ENCODE measurements at regions not wholly inside any gene's neighbourhood (a gene's known extent, or its start where the extent isn't known, plus 50 kb on each side); places are given as distances from the start of the nearest gene placed in this dataset.
A peak's percentile ranks its signal among the peaks of the same experiment; 100 is the strongest.

- no peak overlapping the region for H3K4me3 ChIP-seq (replicated peaks in 1 of 3; ENCODE audit: low read depth in 2 of 3, low read length in 3 of 3)
- H2AFZ ChIP-seq (ENCODE audit: insufficient read depth, low read depth, low read length, poor library complexity, severe bottlenecking) = no peak overlapping the region
- H3K36me3 Mint-ChIP-seq = no peaks in the 10 kb centered on the region
- no peaks in the 10 kb centered on the region for H4K20me1 ChIP-seq (ENCODE audit: insufficient read depth, low read length)
- 93% methylated on average over 11 of the region's 12 CpGs for WGBS (ENCODE audit: insufficient coverage)
- peak overlapping the region in 2 of 7 donors; percentile 25 to 44 for H3K27ac Mint-ChIP-seq
- H3K27me3 Mint-ChIP-seq (ENCODE audit: low read depth in 3 of 3) = peaks cover 2 to 9% (median 3%) of the 10 kb centered on the region in 3 donors
- no peak overlapping the region for H3K4me3 Mint-ChIP-seq
- H3K27me3 ChIP-seq (ENCODE audit: control insufficient read depth in 2 of 2, insufficient read depth in 2 of 2, low read length in 2 of 2) = no peaks in the 10 kb centered on the region
- no peak overlapping the region for H3K4me2 ChIP-seq (replicated peaks; ENCODE audit: extremely low read depth, low read length, poor library complexity, severe bottlenecking)
- no peak overlapping the region for H3K27ac ChIP-seq (ENCODE audit: low read depth in 1 of 2, low read length in 2 of 2)
- no peaks in the 10 kb centered on the region for H3K9me3 Mint-ChIP-seq
- intact Hi-C loops (cut with micrococcal nuclease) = no loop called here
- no peaks in the 10 kb centered on the region for H3K4me1 ChIP-seq (ENCODE audit: control insufficient read depth in 1 of 2, insufficient read depth in 2 of 2, low read length in 2 of 2)
- H3K4me1 Mint-ChIP-seq = no peaks in the 10 kb centered on the region
- no peaks in the 10 kb centered on the region for H3K79me2 ChIP-seq (ENCODE audit: insufficient read depth, low read length)
- TF ChIP-seq CTCF (IDR thresholded peaks at IDR 0.05) = no peak
- no peak for DNase-seq
- H3K9me3 ChIP-seq (replicated peaks in 1 of 2; ENCODE audit: control insufficient read depth in 1 of 2, insufficient read depth in 1 of 2, low read length in 2 of 2) = no peaks in the 10 kb centered on the region
- H3K36me3 ChIP-seq (replicated peaks in 1 of 2; ENCODE audit: control insufficient read depth in 1 of 2, insufficient read depth in 2 of 2, low read length in 2 of 2) = no peaks in the 10 kb centered on the region
- H3K9ac ChIP-seq (ENCODE audit: insufficient read depth, low read length, poor library complexity, severe bottlenecking) = no peak overlapping the region
Measured at GRCh38 chr2:20567159-20567925, 83.6 kb downstream of the HS1BP3 start.
